HG03469 (cell line): ENCODE measurements at regions not wholly inside any gene's neighbourhood (a gene's known extent, or its start where the extent isn't known, plus 50 kb on each side); places are given as distances from the start of the nearest gene placed in this dataset.
"Not testable (repeated sequence)": the region's sequence is repeated elsewhere in the genome, so short reads cannot be mapped to it uniquely, and the experiment has no call there.

Experiments
- ATAC-seq: cut with Tn5 transposase; IDR thresholded peaks from one replicate; pipeline ENCODE4 v1.9.1; 2021; ENCODE audit warnings: mild to moderate bottlenecking, moderate library complexity, moderate number of reproducible peaks; ENCODE audit not compliant: unreplicated experiment

- not testable (repeated sequence) for ATAC-seq
Measured at GRCh38 chr4:29117231-29117722, 1602.9 kb upstream of the PCDH7 start.

GRCh38 chr4:29121586-29121985 lies 1598.6 kb upstream of the PCDH7 start:
- no peak for ATAC-seq

- ATAC-seq = no peak
Measured at GRCh38 chr4:29128810-29129209, 1591.4 kb upstream of the PCDH7 start.

- ATAC-seq = no peak
Measured at GRCh38 chr4:29131304-29131703, 1588.9 kb upstream of the PCDH7 start.

GRCh38 chr4:29142708-29143107 lies 1577.5 kb upstream of the PCDH7 start:
- no peak for ATAC-seq

GRCh38 chr4:29151584-29151983 lies 1568.6 kb upstream of the PCDH7 start:
- no peak for ATAC-seq

GRCh38 chr4:29153642-29154041 lies 1566.5 kb upstream of the PCDH7 start:
- no peak for ATAC-seq

GRCh38 chr4:29175291-29175690 lies 1544.9 kb upstream of the PCDH7 start:
- ATAC-seq = no peak

- no peak for ATAC-seq
Measured at GRCh38 chr4:29199025-29199424, 1521.1 kb upstream of the PCDH7 start.

GRCh38 chr4:29199485-29199884 lies 1520.7 kb upstream of the PCDH7 start:
- ATAC-seq = no peak

- ATAC-seq = no peak
Measured at GRCh38 chr4:29213020-29213419, 1507.1 kb upstream of the PCDH7 start.

GRCh38 chr4:29220761-29221160 lies 1499.4 kb upstream of the PCDH7 start:
- ATAC-seq = no peak

GRCh38 chr4:29224911-29225310 lies 1495.3 kb upstream of the PCDH7 start:
- ATAC-seq = no peak

- ATAC-seq = no peak
Measured at GRCh38 chr4:29240641-29241040, 1479.5 kb upstream of the PCDH7 start.

- ATAC-seq = no peak
Measured at GRCh38 chr4:29243054-29243453, 1477.1 kb upstream of the PCDH7 start.

- no peak for ATAC-seq
Measured at GRCh38 chr4:29243851-29244250, 1476.3 kb upstream of the PCDH7 start.

- ATAC-seq = no peak
Measured at GRCh38 chr4:29259556-29259955, 1460.6 kb upstream of the PCDH7 start.

- no peak for ATAC-seq
Measured at GRCh38 chr4:29262986-29263385, 1457.2 kb upstream of the PCDH7 start.

- ATAC-seq = no peak
Measured at GRCh38 chr4:29276150-29276549, 1444.0 kb upstream of the PCDH7 start.

GRCh38 chr4:29277381-29277780 lies 1442.8 kb upstream of the PCDH7 start:
- ATAC-seq = no peak

GRCh38 chr4:29278585-29278984 lies 1441.6 kb upstream of the PCDH7 start:
- ATAC-seq = no peak

GRCh38 chr4:29289118-29289517 lies 1431.1 kb upstream of the PCDH7 start:
- ATAC-seq = no peak

- ATAC-seq = no peak
Measured at GRCh38 chr4:29295280-29295679, 1424.9 kb upstream of the PCDH7 start.

GRCh38 chr4:29304595-29304994 lies 1415.6 kb upstream of the PCDH7 start:
- no peak for ATAC-seq
